NT2/D1 (cell line): ENCODE measurements at regions not wholly inside any gene's neighbourhood (a gene's known extent, or its start where the extent isn't known, plus 50 kb on each side); places are given as distances from the start of the nearest gene placed in this dataset.

Experiments used
- DNase-seq: peaks from one replicate; pipeline ENCODE4 v3.0.0-alpha.2; 2011; ENCODE audit warnings: low read depth, low spot score
- H3K27me3 ChIP-seq: 2 replicates; pipeline ENCODE4 v1.6.0; 2011; ENCODE audit warnings: mild to moderate bottlenecking; ENCODE audit not compliant: insufficient read length, insufficient read depth
- H3K36me3 ChIP-seq: 2 replicates; pipeline ENCODE4 v1.6.1; 2011; ENCODE audit warnings: mild to moderate bottlenecking, low read length, mixed read lengths; ENCODE audit not compliant: insufficient read depth, insufficient read length
- H3K4me1 ChIP-seq: 2 replicates; pipeline ENCODE4 v1.5.1; 2011; ENCODE audit not compliant: insufficient read depth, insufficient read length
- H3K4me3 ChIP-seq: 2 replicates; pipeline ENCODE4 v1.5.1; 2011; ENCODE audit warnings: low read depth; ENCODE audit not compliant: insufficient read length
- H3K9ac ChIP-seq: 2 replicates; pipeline ENCODE4 v1.6.0; 2011; ENCODE audit warnings: low read depth; ENCODE audit not compliant: insufficient read length
- H3K9me3 ChIP-seq: 2 replicates; pipeline ENCODE4 v1.5.1; 2011; ENCODE audit warnings: mild to moderate bottlenecking, low read length; ENCODE audit not compliant: insufficient read depth
- SUZ12 ChIP-seq: IDR thresholded peaks from 2 replicates; pipeline ENCODE4 v1.6.1; 2011; ENCODE audit not compliant: insufficient read length, insufficient read depth; ENCODE audit errors: extremely low read depth
- YY1 ChIP-seq: IDR thresholded peaks from 2 replicates; pipeline ENCODE4 v1.6.1; 2011; ENCODE audit not compliant: insufficient read length, insufficient read depth
- ZNF274 ChIP-seq: IDR thresholded peaks from 2 replicates; pipeline ENCODE4 v1.6.1; 2011; ENCODE audit warnings: mild to moderate bottlenecking, low read depth, low read length

DNA sequence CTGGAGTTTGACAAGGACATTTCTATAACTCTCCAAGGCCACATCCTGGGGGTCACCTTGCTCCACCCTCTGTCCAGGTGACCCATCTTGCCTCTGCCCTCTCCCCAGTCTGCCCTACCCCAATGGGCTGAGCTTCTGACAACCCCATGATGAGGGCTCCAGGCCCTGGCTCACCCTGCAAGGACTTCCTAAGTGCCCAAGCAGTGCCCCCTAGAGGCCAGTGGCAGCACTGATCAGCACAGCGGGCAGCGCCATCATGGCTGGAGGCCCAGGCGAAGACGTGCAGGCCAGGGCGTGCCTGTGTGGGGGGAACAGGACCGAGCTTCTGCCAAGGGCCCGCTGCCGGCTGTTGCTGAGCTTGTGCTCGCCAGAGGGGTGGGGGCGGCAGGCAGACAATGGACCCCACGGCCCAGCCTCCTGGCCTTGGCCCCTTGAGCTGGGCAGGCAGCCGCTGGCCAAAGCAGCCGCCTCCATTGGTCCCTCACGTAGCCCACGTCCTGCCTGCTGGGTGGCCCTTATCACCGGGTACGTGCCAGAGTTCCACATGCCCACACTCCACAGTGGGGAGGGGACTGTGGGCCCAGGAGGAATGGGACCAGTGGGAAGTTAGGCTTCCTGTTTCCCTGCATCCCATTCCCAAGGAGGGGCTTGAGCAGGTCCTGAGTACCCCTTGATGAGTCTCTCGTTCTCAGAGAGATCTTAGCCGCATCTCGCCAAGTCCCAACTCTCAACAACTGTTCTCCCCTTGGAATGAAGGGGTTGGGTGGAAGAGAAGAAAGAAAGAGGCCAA lies 64.3 kb downstream of the MRPL14 start:
- TF ChIP-seq SUZ12 (no peak), ZNF274 (no peak), YY1 (no peak)
- no peaks in the 10 kb centered on the region for H3K36me3 ChIP-seq
- DNase-seq: no peak
- H3K9ac ChIP-seq: no peak overlapping the region
- peaks cover 16% of the 10 kb centered on the region; the same call in 1 of the 2 replicates for H3K9me3 ChIP-seq
- H3K4me3 ChIP-seq: no peak overlapping the region
- H3K4me1 ChIP-seq: peaks cover 4% of the 10 kb centered on the region
- no peaks in the 10 kb centered on the region for H3K27me3 ChIP-seq

DNA sequence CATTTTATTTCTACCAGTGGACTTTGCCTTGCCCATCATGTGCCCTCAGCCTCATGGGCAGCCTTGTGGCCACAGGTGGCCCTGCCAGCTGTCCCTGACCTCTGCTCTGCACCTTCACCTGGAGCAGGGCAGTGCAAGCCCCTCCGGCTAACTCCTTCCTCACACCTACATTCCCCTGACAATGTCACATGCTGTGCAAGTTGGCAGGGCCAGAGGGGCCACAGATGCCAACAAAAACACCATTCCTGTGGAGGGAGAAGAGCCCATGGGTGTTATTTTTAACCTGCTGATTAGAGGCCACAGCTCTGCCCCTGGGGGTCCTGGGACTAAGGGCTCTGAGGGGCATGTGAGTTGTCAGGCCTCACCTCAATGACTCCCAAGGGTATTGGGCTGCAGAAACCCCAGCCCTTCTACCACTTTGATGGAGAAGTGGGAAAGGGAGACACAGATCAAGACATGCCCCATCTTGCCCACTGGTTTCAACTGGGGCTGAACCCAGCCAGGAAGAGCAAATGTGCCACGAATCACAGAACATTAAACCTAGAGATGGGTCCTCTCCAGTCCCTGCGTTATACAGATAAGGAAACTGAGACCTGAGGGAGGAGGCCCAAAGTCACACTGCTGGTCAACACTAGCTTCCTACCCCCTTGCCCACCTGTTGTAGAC lies 65.0 kb downstream of the MRPL14 start:
- Histone ChIP-seq H3K4me1 (no peaks in the 10 kb centered on the region), H3K9ac (no peak overlapping the region)

DNA sequence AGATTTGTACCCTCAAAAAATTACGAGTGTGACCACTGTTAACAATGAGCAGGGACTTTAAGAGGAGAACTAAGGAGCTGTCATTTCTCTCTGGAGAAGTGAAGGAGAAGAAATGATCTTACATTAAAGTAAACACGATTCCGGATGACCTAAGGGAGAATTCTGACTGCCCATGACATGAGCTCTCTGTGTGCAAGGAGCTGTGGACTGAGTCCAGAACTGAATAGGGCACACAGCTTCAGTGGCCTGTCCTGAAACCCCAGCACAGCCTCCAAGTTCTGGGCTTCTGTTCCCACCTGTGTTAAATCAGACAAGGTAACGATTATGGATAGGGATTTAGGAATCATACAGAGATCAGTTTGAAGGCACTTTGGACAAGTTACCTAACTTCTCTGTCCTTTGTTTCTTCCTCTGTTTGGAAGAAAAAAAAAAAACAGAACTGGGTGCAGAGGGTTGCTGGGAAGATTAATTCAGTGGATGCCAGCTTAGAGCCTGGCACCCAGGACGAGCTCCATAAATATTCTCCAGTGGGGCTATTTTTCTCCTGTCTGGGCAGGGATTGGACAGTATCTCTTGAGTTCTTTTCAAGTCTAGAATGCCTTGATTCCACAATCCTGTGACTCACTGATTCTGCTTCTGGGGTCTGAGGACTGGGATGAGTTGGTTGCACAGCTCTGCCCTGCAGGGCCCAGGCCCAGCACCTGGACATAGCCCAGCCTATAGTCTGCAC lies 65.7 kb downstream of the MRPL14 start:
- DNase-seq: no peak
- TF ChIP-seq ZNF274: no peak
- TF ChIP-seq YY1: no peak
- Histone ChIP-seq H3K9ac (no peak overlapping the region), H3K36me3 (no peaks in the 10 kb centered on the region), H3K27me3 (no peaks in the 10 kb centered on the region), H3K9me3 (peaks cover 16% of the 10 kb centered on the region; the same call in 1 of the 2 replicates), H3K4me1 (no peaks in the 10 kb centered on the region), H3K4me3 (no peak overlapping the region)

More for the DNA sequence above, 65.0 kb downstream of the MRPL14 start:
- Histone ChIP-seq H3K27me3 (no peaks in the 10 kb centered on the region), H3K4me3 (no peak overlapping the region), H3K36me3 (no peaks in the 10 kb centered on the region), H3K9me3 (peaks cover 16% of the 10 kb centered on the region; the same call in 1 of the 2 replicates)
- TF ChIP-seq ZNF274 (no peak), YY1 (no peak), SUZ12 (no peak)
- DNase-seq: no peak

DNA sequence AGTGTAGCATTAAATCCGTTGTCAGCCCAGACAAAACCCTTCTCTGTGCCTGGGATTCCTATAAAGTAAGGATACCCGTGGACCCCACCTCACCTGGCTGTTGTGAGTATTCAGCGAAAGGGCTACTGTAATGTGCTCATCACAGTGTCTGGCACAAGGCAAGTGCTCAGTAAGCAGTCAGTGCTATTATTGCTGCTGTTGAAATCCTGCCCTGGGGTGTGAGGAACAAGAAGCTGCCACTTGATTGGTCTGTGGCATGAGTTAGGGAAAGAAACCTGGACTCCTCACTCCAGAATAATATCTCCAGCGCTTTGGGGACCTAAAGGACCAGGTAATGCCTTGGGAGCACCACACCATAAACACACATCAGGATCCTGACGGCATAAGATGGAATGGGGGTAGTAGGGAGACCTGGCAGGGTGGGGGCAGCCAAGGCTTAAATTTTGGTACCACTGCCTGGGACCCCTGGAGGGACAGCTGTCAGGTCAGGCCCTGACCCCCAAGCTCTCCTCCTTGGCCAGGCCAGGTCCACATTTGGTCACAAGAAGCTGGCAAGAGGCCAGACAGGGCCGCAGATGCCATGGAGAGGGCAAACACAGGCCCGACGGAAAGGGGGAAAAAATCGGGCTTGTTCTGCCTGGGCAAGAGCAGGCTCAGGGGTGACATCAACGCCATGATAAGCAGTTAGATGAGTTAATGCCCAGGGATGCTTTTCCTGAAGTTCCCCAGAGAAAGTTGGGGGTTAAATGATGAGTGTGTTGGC lies 66.5 kb downstream of the MRPL14 start:
- Histone ChIP-seq H3K4me3 (no peak overlapping the region), H3K36me3 (no peaks in the 10 kb centered on the region), H3K4me1 (no peaks in the 10 kb centered on the region), H3K9me3 (peaks cover 16% of the 10 kb centered on the region; the same call in 1 of the 2 replicates), H3K27me3 (no peaks in the 10 kb centered on the region), H3K9ac (no peak overlapping the region)
- DNase-seq: no peak
- TF ChIP-seq YY1 (no peak), SUZ12 (no peak), ZNF274 (no peak)

DNA sequence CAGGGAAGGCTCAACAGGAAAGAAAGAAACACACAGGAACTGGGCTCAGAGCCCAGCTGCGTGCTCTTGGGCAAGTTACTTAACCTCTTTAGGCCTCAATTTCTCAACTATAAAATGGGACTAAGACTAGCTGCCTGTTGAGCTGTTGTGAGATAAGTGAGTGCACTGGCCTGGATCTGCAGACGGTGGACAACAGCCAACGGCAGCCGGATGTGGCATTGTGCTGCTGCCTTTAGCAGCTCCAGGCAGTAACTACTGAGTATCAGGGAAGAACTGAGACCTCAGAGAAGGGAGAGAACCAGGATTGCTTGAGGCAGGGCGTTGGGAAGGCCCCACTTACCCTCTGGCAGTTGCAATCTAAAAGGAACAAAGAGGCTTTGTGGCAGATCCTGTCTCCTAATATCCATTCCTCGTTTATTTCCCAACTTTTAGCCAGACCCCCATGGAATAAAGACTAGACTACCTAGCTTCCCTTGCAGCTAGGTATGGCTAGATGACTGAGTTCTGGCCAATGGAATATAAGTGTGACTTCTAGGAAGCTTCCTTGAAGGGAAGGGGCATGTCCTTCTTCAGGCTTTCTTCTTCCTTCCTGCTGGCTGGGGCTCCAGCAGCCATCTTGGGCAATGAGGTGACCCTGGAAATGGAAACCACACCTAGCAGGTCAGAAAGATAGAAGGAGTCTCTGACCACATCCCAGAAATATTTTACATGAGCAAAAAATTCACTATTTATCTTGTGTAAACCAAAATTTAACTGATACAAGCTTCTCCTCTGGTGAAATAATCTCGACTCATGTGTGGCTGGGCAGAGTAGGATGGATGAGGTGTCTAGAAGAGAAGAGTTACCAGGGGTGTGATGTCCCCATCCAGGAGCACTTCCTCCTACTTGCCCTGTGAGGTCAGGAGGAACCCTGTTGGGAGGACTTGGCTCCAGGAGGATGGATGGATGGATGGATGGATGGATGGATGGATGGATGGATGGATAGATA lies 67.6 kb downstream of the MRPL14 start:
- Histone ChIP-seq H3K36me3 (no peaks in the 10 kb centered on the region), H3K4me3 (no peak overlapping the region), H3K9ac (no peak overlapping the region), H3K9me3 (peaks cover 16% of the 10 kb centered on the region; the same call in 1 of the 2 replicates), H3K27me3 (no peaks in the 10 kb centered on the region), H3K4me1 (peaks cover 2% of the 10 kb centered on the region)
- TF ChIP-seq SUZ12 (no peak), YY1 (no peak), ZNF274 (no peak)
- DNase-seq: no peak

DNA sequence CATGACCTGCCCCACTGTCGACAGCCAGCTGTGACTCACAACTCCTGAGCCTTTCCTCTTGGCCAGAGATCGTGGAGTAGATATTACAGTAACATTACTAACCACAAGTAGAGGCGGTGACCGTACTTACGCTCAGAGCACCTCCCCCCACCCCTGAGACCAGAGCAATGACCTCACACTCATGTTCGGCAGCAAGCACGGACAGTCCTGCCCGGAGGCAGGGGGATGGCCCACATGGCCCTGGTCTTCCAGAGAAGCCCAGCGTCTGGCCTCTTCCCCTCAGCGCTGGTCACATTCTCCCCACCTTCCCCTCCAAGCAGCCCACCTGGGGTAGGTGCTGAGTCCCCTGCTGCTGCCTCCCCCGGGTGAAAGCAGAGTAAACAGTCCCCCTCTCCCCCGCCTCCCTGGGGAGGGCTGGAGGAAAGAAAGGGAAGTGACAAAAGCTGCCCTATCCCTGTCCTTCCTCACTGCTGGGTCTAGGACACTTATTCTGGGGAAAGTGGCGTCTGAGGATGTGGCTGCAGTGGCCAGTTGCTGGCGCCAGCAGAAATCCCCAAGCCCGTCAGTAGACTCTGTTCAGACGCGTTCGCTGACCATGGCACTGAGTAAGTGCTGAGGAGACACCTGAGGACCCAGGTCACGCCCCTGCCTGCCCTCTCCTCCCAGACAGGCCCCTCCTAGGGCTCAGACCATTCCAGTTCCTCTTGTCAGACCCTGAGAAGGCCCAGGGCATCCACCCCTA lies 68.5 kb downstream of the MRPL14 start:
- Histone ChIP-seq H3K9me3 (peaks cover 16% of the 10 kb centered on the region; the same call in 1 of the 2 replicates), H3K4me1 (peaks cover 6% of the 10 kb centered on the region), H3K9ac (no peak overlapping the region), H3K4me3 (no peak overlapping the region), H3K36me3 (no peaks in the 10 kb centered on the region), H3K27me3 (no peaks in the 10 kb centered on the region)
- TF ChIP-seq YY1 (no peak), SUZ12 (no peak), ZNF274 (no peak)
- no peak for DNase-seq
